ENCODE measurements at regions not wholly inside any gene's neighbourhood (a gene's known extent, or its start where the extent isn't known, plus 50 kb on each side); places are given as distances from the start of the nearest gene placed in this dataset.

- H3K4me1 ChIP-seq (ENCODE audit: insufficient read depth, low read length, poor library complexity, severe bottlenecking), result no peaks in the 10 kb centered on the region
- no peaks in the 10 kb centered on the region for H4K20me1 ChIP-seq (ENCODE audit: insufficient read depth, low read length, poor library complexity, severe bottlenecking)
- no peak overlapping the region for H3K9ac ChIP-seq (ENCODE audit: low read depth, low read length, poor library complexity, severe bottlenecking)
- no peaks in the 10 kb centered on the region for H3K27me3 ChIP-seq (ENCODE audit: insufficient read depth, low read length, poor library complexity, severe bottlenecking)
- H3F3A ChIP-seq (ENCODE audit: low read depth), result no peaks in the 10 kb centered on the region
- no peak overlapping the region for H3K4me2 ChIP-seq (ENCODE audit: low read depth, low read length, poor library complexity, severe bottlenecking)
- H3K79me2 ChIP-seq (ENCODE audit: insufficient read depth, low read length), result no peaks in the 10 kb centered on the region
- no peaks in the 10 kb centered on the region for H3K36me3 ChIP-seq (ENCODE audit: insufficient read depth, low read length)
- H3K9me3 ChIP-seq (ENCODE audit: insufficient read depth, low read depth, low read length), result no peaks in the 10 kb centered on the region
- no peaks in the 10 kb centered on the region for H3K9me2 ChIP-seq (replicated peaks; ENCODE audit: low read depth, low read length)
- no peak overlapping the region for H3K4me3 ChIP-seq (ENCODE audit: low read length, poor library complexity, severe bottlenecking)
- no peak overlapping the region for H2AFZ ChIP-seq (ENCODE audit: low read length)
- TF ChIP-seq CTCF (conservative IDR thresholded peaks at IDR 0.05; ENCODE audit: low read length) (no peak), EZH2phosphoT487 (IDR thresholded peaks at IDR 0.05; ENCODE audit: borderline replicate concordance) (no peak)
Measured at GRCh38 chr2:18647731-18648130, 58.4 kb upstream of the NT5C1B start.

GRCh38 chr2:18645315-18645714 is 55.9 kb upstream of the NT5C1B start:
- Histone ChIP-seq H2AFZ (ENCODE audit: low read length) (no peak overlapping the region), H3K4me1 (ENCODE audit: insufficient read depth, low read length, poor library complexity, severe bottlenecking) (no peaks in the 10 kb centered on the region), H3F3A (ENCODE audit: low read depth) (no peaks in the 10 kb centered on the region), H3K4me2 (ENCODE audit: low read depth, low read length, poor library complexity, severe bottlenecking) (no peak overlapping the region), H3K79me2 (ENCODE audit: insufficient read depth, low read length) (no peaks in the 10 kb centered on the region), H3K36me3 (ENCODE audit: insufficient read depth, low read length) (no peaks in the 10 kb centered on the region), H3K9me2 (replicated peaks; ENCODE audit: low read depth, low read length) (no peaks in the 10 kb centered on the region), H4K20me1 (ENCODE audit: insufficient read depth, low read length, poor library complexity, severe bottlenecking) (no peaks in the 10 kb centered on the region), H3K9me3 (ENCODE audit: insufficient read depth, low read depth, low read length) (no peaks in the 10 kb centered on the region), H3K4me3 (ENCODE audit: low read length, poor library complexity, severe bottlenecking) (no peak overlapping the region), H3K9ac (ENCODE audit: low read depth, low read length, poor library complexity, severe bottlenecking) (no peak overlapping the region), H3K27me3 (ENCODE audit: insufficient read depth, low read length, poor library complexity, severe bottlenecking) (no peaks in the 10 kb centered on the region)
- TF ChIP-seq CTCF (conservative IDR thresholded peaks at IDR 0.05; ENCODE audit: low read length) (no peak), EZH2phosphoT487 (IDR thresholded peaks at IDR 0.05; ENCODE audit: borderline replicate concordance) (no peak)

GRCh38 chr2:18644115-18644462 is 54.7 kb upstream of the NT5C1B start:
- Histone ChIP-seq H2AFZ (ENCODE audit: low read length) (no peak overlapping the region), H3K9ac (ENCODE audit: low read depth, low read length, poor library complexity, severe bottlenecking) (no peak overlapping the region)

More at GRCh38 chr2:18644115-18644462, 54.7 kb upstream of the NT5C1B start:
- no peaks in the 10 kb centered on the region for H3K27me3 ChIP-seq (ENCODE audit: insufficient read depth, low read length, poor library complexity, severe bottlenecking)
- TF ChIP-seq CTCF (conservative IDR thresholded peaks at IDR 0.05; ENCODE audit: low read length), result no peak
- TF ChIP-seq EZH2phosphoT487 (IDR thresholded peaks at IDR 0.05; ENCODE audit: borderline replicate concordance), result no peak
- no peaks in the 10 kb centered on the region for H3K9me3 ChIP-seq (ENCODE audit: insufficient read depth, low read depth, low read length)
- H3K4me3 ChIP-seq (ENCODE audit: low read length, poor library complexity, severe bottlenecking), result no peak overlapping the region
- no peak overlapping the region for H3K4me2 ChIP-seq (ENCODE audit: low read depth, low read length, poor library complexity, severe bottlenecking)
- H3F3A ChIP-seq (ENCODE audit: low read depth), result no peaks in the 10 kb centered on the region
- no peaks in the 10 kb centered on the region for H3K4me1 ChIP-seq (ENCODE audit: insufficient read depth, low read length, poor library complexity, severe bottlenecking)
- no peaks in the 10 kb centered on the region for H3K9me2 ChIP-seq (replicated peaks; ENCODE audit: low read depth, low read length)
- no peaks in the 10 kb centered on the region for H3K79me2 ChIP-seq (ENCODE audit: insufficient read depth, low read length)
- H3K36me3 ChIP-seq (ENCODE audit: insufficient read depth, low read length), result no peaks in the 10 kb centered on the region
- H4K20me1 ChIP-seq (ENCODE audit: insufficient read depth, low read length, poor library complexity, severe bottlenecking), result no peaks in the 10 kb centered on the region

All from Loucy (cell line).